GM23338 (cell line): ENCODE measurements at regions not wholly inside any gene's neighbourhood (a gene's known extent, or its start where the extent isn't known, plus 50 kb on each side); places are given as distances from the start of the nearest gene placed in this dataset.

ENCODE experiments used
- ATAC-seq: fragments of 200-7000 bp; cut with Tn5 transposase; 3 replicates; pipeline ENCODE4 v1.9.1; 2020
- DNase-seq: peaks from one replicate; pipeline ENCODE4 v3.0.0-alpha.2; 2015; ENCODE audit warnings: low spot score
- H2AFZ ChIP-seq: fragments of 200-600 bp; sonication (generic); 2 replicates; pipeline ENCODE4 v1.8.0; 2016; ENCODE audit warnings: antibody characterized with exemption, mild to moderate bottlenecking, moderate library complexity
- H3F3A ChIP-seq: fragments of 200-600 bp; sonication (generic); replicated peaks from 2 replicates; pipeline ENCODE4 v1.8.0; 2017; ENCODE audit warnings: antibody characterized with exemption, mixed run types, low read depth
- H3K27ac ChIP-seq: fragments of 200-600 bp; sonication (generic); 2 replicates; pipeline ENCODE4 v1.6.1; 2016; ENCODE audit warnings: low read depth
- H3K27me3 ChIP-seq: fragments of 200-600 bp; sonication (generic); 2 replicates; pipeline ENCODE4 v1.8.0; 2016; ENCODE audit warnings: mild to moderate bottlenecking, mixed run types, moderate library complexity; ENCODE audit not compliant: insufficient read depth
- H3K36me3 ChIP-seq: fragments of 200-600 bp; sonication (generic); 2 replicates; pipeline ENCODE4 v1.8.0; 2016; ENCODE audit warnings: mild to moderate bottlenecking; ENCODE audit not compliant: insufficient read depth
- H3K4me1 ChIP-seq: fragments of 200-600 bp; sonication (generic); 2 replicates; pipeline ENCODE4 v1.8.0; 2016; ENCODE audit warnings: mild to moderate bottlenecking, moderate library complexity; ENCODE audit not compliant: insufficient read depth
- H3K4me2 ChIP-seq: fragments of 200-600 bp; sonication (generic); 2 replicates; pipeline ENCODE4 v1.7.1; 2017; ENCODE audit warnings: mixed run types
- H3K4me3 ChIP-seq: fragments of 200-600 bp; sonication (generic); 2 replicates; pipeline ENCODE4 v1.6.1; 2016; ENCODE audit warnings: mixed run types
- H3K79me2 ChIP-seq: fragments of 200-600 bp; sonication (generic); replicated peaks from 2 replicates; pipeline ENCODE4 v1.8.0; 2017; ENCODE audit warnings: mild to moderate bottlenecking; ENCODE audit not compliant: insufficient read depth
- H3K9me2 ChIP-seq: fragments of 200-600 bp; sonication (generic); 2 replicates; pipeline ENCODE4 v1.8.0; 2017; ENCODE audit not compliant: insufficient read depth
- H4K20me1 ChIP-seq: fragments of 200-600 bp; sonication (generic); replicated peaks from 2 replicates; pipeline ENCODE4 v1.8.0; 2017; ENCODE audit warnings: mild to moderate bottlenecking; ENCODE audit not compliant: insufficient read depth
- H3K27ac Mint-ChIP-seq: 2 replicates; pipeline ENCODE4 v1.8.0; 2020; ENCODE audit warnings: inconsistent platforms, mild to moderate bottlenecking, moderate library complexity, mixed read lengths
- H3K27me3 Mint-ChIP-seq: 3 replicates; pipeline ENCODE4 v1.8.0; 2022; ENCODE audit warnings: low read depth, mild to moderate bottlenecking, moderate library complexity, mixed read lengths, inconsistent platforms; ENCODE audit not compliant: insufficient read depth, poor library complexity
- H3K36me3 Mint-ChIP-seq: 3 replicates; pipeline ENCODE4 v1.8.0; 2021; ENCODE audit warnings: low read depth, mild to moderate bottlenecking, inconsistent platforms, moderate library complexity, mixed read lengths
- H3K4me1 Mint-ChIP-seq: 3 replicates; pipeline ENCODE4 v1.8.0; 2020; ENCODE audit warnings: mild to moderate bottlenecking, inconsistent platforms, mixed read lengths
- H3K4me3 Mint-ChIP-seq: 3 replicates; pipeline ENCODE4 v1.8.0; 2021; ENCODE audit warnings: moderate library complexity, mild to moderate bottlenecking, inconsistent platforms, mixed read lengths
- H3K9me3 Mint-ChIP-seq: 3 replicates; pipeline ENCODE4 v1.8.0; 2020; ENCODE audit warnings: moderate library complexity, mild to moderate bottlenecking, inconsistent platforms, mixed read lengths
- CTCF ChIP-seq, 2 experiments: fragments of 200-600 bp in 1 of 2; sonication (generic) in 1 of 2; conservative IDR thresholded peaks; 2 replicates each; pipeline versions ENCODE4 v1.5.1 to v1.6.1; 2016 to 2017; ENCODE audit warnings: antibody characterized with exemption in 2 of 2, low read depth in 2 of 2, mild to moderate bottlenecking in 2 of 2, moderate library complexity in 1 of 2
- ETS1 ChIP-seq: IDR thresholded peaks from 2 replicates; pipeline ENCODE4 v1.6.1; 2016; ENCODE audit warnings: antibody characterized with exemption
- POLR2AphosphoS5 ChIP-seq: IDR thresholded peaks from 2 replicates; pipeline ENCODE4 v1.6.1; 2016; ENCODE audit warnings: antibody characterized with exemption, low read depth
- REST ChIP-seq: IDR thresholded peaks from one replicate; pipeline ENCODE4 v1.6.1; 2018; ENCODE audit warnings: antibody characterized with exemption; ENCODE audit not compliant: unreplicated experiment
- STAT1 ChIP-seq: IDR thresholded peaks from one replicate; pipeline ENCODE4 v1.6.1; 2016; ENCODE audit warnings: antibody characterized with exemption; ENCODE audit not compliant: unreplicated experiment
- ZNF114 ChIP-seq: fragments of 250-450 bp; sonication (Bioruptor Pico); IDR thresholded peaks from 2 replicates; pipeline ENCODE4 v1.5.0; 2020; ENCODE audit warnings: mild to moderate bottlenecking, moderate library complexity
- ZNF331 ChIP-seq: fragments of 250-450 bp; sonication (Bioruptor Pico); IDR thresholded peaks from 2 replicates; pipeline ENCODE4 v1.5.0; 2020; ENCODE audit warnings: low read depth, mild to moderate bottlenecking, moderate library complexity

GRCh38 chr5:158553195-158553961 lies 546.3 kb downstream of the EBF1 start:
- Mint-ChIP-seq H3K36me3 (no peaks in the 10 kb centered on the region), H3K4me3 (no peak overlapping the region), H3K4me1 (no peaks in the 10 kb centered on the region), H3K27ac (no peak overlapping the region), H3K9me3 (peaks cover 6% of the 10 kb centered on the region; the same call in 2 of the 3 replicates), H3K27me3 (peaks cover 5% of the 10 kb centered on the region)
- Histone ChIP-seq H3K9me2 (no peaks in the 10 kb centered on the region), H2AFZ (peak overlapping the region; percentile 38; the same call in 1 of the 2 replicates), H3K4me2 (no peak overlapping the region), H3K36me3 (no peaks in the 10 kb centered on the region), H3K4me1 (no peaks in the 10 kb centered on the region), H3K79me2 (no peaks in the 10 kb centered on the region), H4K20me1 (no peaks in the 10 kb centered on the region), H3K27ac (no peak overlapping the region), H3K4me3 (no peak overlapping the region), H3F3A (no peaks in the 10 kb centered on the region), H3K27me3 (no peaks in the 10 kb centered on the region)
- TF ChIP-seq POLR2AphosphoS5, result no peak
- no peak for TF ChIP-seq ZNF114 (CRISPR knock-in tag)
- ATAC-seq (no peak), DNase-seq (no peak)

- Histone ChIP-seq H3K27ac (no peak overlapping the region), H4K20me1 (no peaks in the 10 kb centered on the region), H3K9me2 (no peaks in the 10 kb centered on the region), H3K4me3 (no peak overlapping the region), H2AFZ (no peak overlapping the region), H3K4me2 (no peak overlapping the region), H3K79me2 (no peaks in the 10 kb centered on the region), H3K4me1 (no peaks in the 10 kb centered on the region), H3F3A (no peaks in the 10 kb centered on the region), H3K36me3 (no peaks in the 10 kb centered on the region), H3K27me3 (no peaks in the 10 kb centered on the region)
- DNase-seq, result no peak
- Mint-ChIP-seq H3K27me3 (peaks cover 7% of the 10 kb centered on the region), H3K27ac (no peak overlapping the region), H3K36me3 (0 out of 3 replicates have a peak, but pooled peaks cover 5% of the 10 kb centered on the region), H3K9me3 (peaks cover 12% of the 10 kb centered on the region; the same call in 2 of the 3 replicates), H3K4me1 (no peaks in the 10 kb centered on the region), H3K4me3 (no peak overlapping the region)
- no peak for TF ChIP-seq ZNF114 (CRISPR knock-in tag)
- TF ChIP-seq REST, result no peak
- no peak for TF ChIP-seq ZNF331
- no peak for ATAC-seq
Measured at GRCh38 chr5:158552241-158552640, 547.5 kb downstream of the EBF1 start.

GRCh38 chr5:158549311-158549710 lies 550.4 kb downstream of the EBF1 start:
- H3F3A ChIP-seq, result no peaks in the 10 kb centered on the region
- no peak for ATAC-seq
- H3K4me3 ChIP-seq, result no peak overlapping the region

More at GRCh38 chr5:158549311-158549710, 550.4 kb downstream of the EBF1 start:
- TF ChIP-seq ETS1, result no peak
- TF ChIP-seq STAT1, result no peak
- no peak for TF ChIP-seq ZNF114 (CRISPR knock-in tag)
- no peak for TF ChIP-seq CTCF (conservative IDR thresholded peaks at IDR 0.05; ENCODE audit: low read depth in 2 of 2)
- H4K20me1 ChIP-seq, result no peaks in the 10 kb centered on the region
- H3K9me2 ChIP-seq, result no peaks in the 10 kb centered on the region
- H2AFZ ChIP-seq, result no peak overlapping the region
- H3K4me1 Mint-ChIP-seq, result no peaks in the 10 kb centered on the region
- no peak overlapping the region for H3K4me2 ChIP-seq
- peaks cover 5% of the 10 kb centered on the region for H3K27me3 Mint-ChIP-seq
- H3K36me3 ChIP-seq, result no peaks in the 10 kb centered on the region
- 0 out of 3 replicates have a peak, but pooled peaks cover 5% of the 10 kb centered on the region for H3K36me3 Mint-ChIP-seq
- no peak overlapping the region for H3K4me3 Mint-ChIP-seq
- peaks cover 12% of the 10 kb centered on the region; the same call in 2 of the 3 replicates for H3K9me3 Mint-ChIP-seq
- no peak overlapping the region for H3K27ac Mint-ChIP-seq
- no peaks in the 10 kb centered on the region for H3K79me2 ChIP-seq
- no peaks in the 10 kb centered on the region for H3K27me3 ChIP-seq
- no peak overlapping the region for H3K27ac ChIP-seq
- no peak for DNase-seq
- H3K4me1 ChIP-seq, result no peaks in the 10 kb centered on the region
